ENCODE measurements at regions not wholly inside any gene's neighbourhood (a gene's known extent, or its start where the extent isn't known, plus 50 kb on each side); places are given as distances from the start of the nearest gene placed in this dataset.

- Histone ChIP-seq H3K27ac (ENCODE audit: low read depth, low read length) (no peak overlapping the region), H3F3A (ENCODE audit: insufficient read depth) (no peaks in the 10 kb centered on the region), H3K9ac (ENCODE audit: low read length) (no peak overlapping the region), H4K20me1 (ENCODE audit: low read depth, low read length) (no peaks in the 10 kb centered on the region), H3K4me2 (ENCODE audit: low read depth, low read length, poor library complexity, severe bottlenecking) (no peak overlapping the region), H3K9me2 (replicated peaks; ENCODE audit: insufficient read depth, low read length) (no peaks in the 10 kb centered on the region), H3K36me3 (ENCODE audit: low read length) (no peaks in the 10 kb centered on the region), H3K79me2 (ENCODE audit: insufficient read depth, low read length) (no peaks in the 10 kb centered on the region), H3K27me3 (ENCODE audit: low read length) (no peaks in the 10 kb centered on the region), H2AFZ (ENCODE audit: low read depth, low read length, severe bottlenecking) (no peak overlapping the region), H3K4me3 (ENCODE audit: insufficient read depth, low read length, poor library complexity, severe bottlenecking) (no peak overlapping the region), H3K9me3 (ENCODE audit: insufficient read depth, low read length) (no peaks in the 10 kb centered on the region)
- TF ChIP-seq EZH2phosphoT487 (conservative IDR thresholded peaks at IDR 0.05; ENCODE audit: low read length), result no peak
Observed at GRCh38 chr12:107436836-107437235, 248.8 kb upstream of the PWP1 start.

GRCh38 chr12:107437954-107438353 is 247.6 kb upstream of the PWP1 start:
- no peak overlapping the region for H3K27ac ChIP-seq (ENCODE audit: low read depth, low read length)

GRCh38 chr12:107439026-107439738 is 246.4 kb upstream of the PWP1 start:
- H3K36me3 ChIP-seq (ENCODE audit: low read length), result no peaks in the 10 kb centered on the region
- no peak overlapping the region for H3K4me3 ChIP-seq (ENCODE audit: insufficient read depth, low read length, poor library complexity, severe bottlenecking)
- H2AFZ ChIP-seq (ENCODE audit: low read depth, low read length, severe bottlenecking), result no peak overlapping the region
- H3F3A ChIP-seq (ENCODE audit: insufficient read depth), result no peaks in the 10 kb centered on the region
- no peaks in the 10 kb centered on the region for H3K9me3 ChIP-seq (ENCODE audit: insufficient read depth, low read length)
- H3K9me2 ChIP-seq (replicated peaks; ENCODE audit: insufficient read depth, low read length), result no peaks in the 10 kb centered on the region
- H4K20me1 ChIP-seq (ENCODE audit: low read depth, low read length), result no peaks in the 10 kb centered on the region
- H3K4me2 ChIP-seq (ENCODE audit: low read depth, low read length, poor library complexity, severe bottlenecking), result no peak overlapping the region
- no peak for TF ChIP-seq CTCF (IDR thresholded peaks at IDR 0.05; ENCODE audit: insufficient read depth, low read length, poor library complexity, severe bottlenecking)
- TF ChIP-seq EZH2phosphoT487 (conservative IDR thresholded peaks at IDR 0.05; ENCODE audit: low read length), result no peak
- H3K9ac ChIP-seq (ENCODE audit: low read length), result no peak overlapping the region
- no peaks in the 10 kb centered on the region for H3K27me3 ChIP-seq (ENCODE audit: low read length)
- no peaks in the 10 kb centered on the region for H3K79me2 ChIP-seq (ENCODE audit: insufficient read depth, low read length)
- H3K27ac ChIP-seq (ENCODE audit: low read depth, low read length), result no peak overlapping the region

More at GRCh38 chr12:107437954-107438353, 247.6 kb upstream of the PWP1 start:
- Histone ChIP-seq H3K4me2 (ENCODE audit: low read depth, low read length, poor library complexity, severe bottlenecking) (no peak overlapping the region), H3K9me3 (ENCODE audit: insufficient read depth, low read length) (no peaks in the 10 kb centered on the region), H3K36me3 (ENCODE audit: low read length) (no peaks in the 10 kb centered on the region), H4K20me1 (ENCODE audit: low read depth, low read length) (no peaks in the 10 kb centered on the region), H2AFZ (ENCODE audit: low read depth, low read length, severe bottlenecking) (no peak overlapping the region), H3F3A (ENCODE audit: insufficient read depth) (no peaks in the 10 kb centered on the region), H3K9ac (ENCODE audit: low read length) (no peak overlapping the region), H3K9me2 (replicated peaks; ENCODE audit: insufficient read depth, low read length) (no peaks in the 10 kb centered on the region), H3K4me3 (ENCODE audit: insufficient read depth, low read length, poor library complexity, severe bottlenecking) (no peak overlapping the region), H3K27me3 (ENCODE audit: low read length) (no peaks in the 10 kb centered on the region), H3K79me2 (ENCODE audit: insufficient read depth, low read length) (no peaks in the 10 kb centered on the region)
- TF ChIP-seq EZH2phosphoT487 (conservative IDR thresholded peaks at IDR 0.05; ENCODE audit: low read length), result no peak
- TF ChIP-seq CTCF (IDR thresholded peaks at IDR 0.05; ENCODE audit: insufficient read depth, low read length, poor library complexity, severe bottlenecking), result no peak

- Histone ChIP-seq H3K27me3 (ENCODE audit: low read length) (no peaks in the 10 kb centered on the region), H3F3A (ENCODE audit: insufficient read depth) (no peaks in the 10 kb centered on the region), H3K36me3 (ENCODE audit: low read length) (no peaks in the 10 kb centered on the region), H3K4me3 (ENCODE audit: insufficient read depth, low read length, poor library complexity, severe bottlenecking) (no peak overlapping the region), H2AFZ (ENCODE audit: low read depth, low read length, severe bottlenecking) (no peak overlapping the region), H3K79me2 (ENCODE audit: insufficient read depth, low read length) (no peaks in the 10 kb centered on the region), H3K9ac (ENCODE audit: low read length) (no peak overlapping the region), H3K27ac (ENCODE audit: low read depth, low read length) (no peak overlapping the region), H4K20me1 (ENCODE audit: low read depth, low read length) (no peaks in the 10 kb centered on the region), H3K9me3 (ENCODE audit: insufficient read depth, low read length) (no peaks in the 10 kb centered on the region), H3K4me2 (ENCODE audit: low read depth, low read length, poor library complexity, severe bottlenecking) (no peak overlapping the region), H3K9me2 (replicated peaks; ENCODE audit: insufficient read depth, low read length) (no peaks in the 10 kb centered on the region)
- TF ChIP-seq EZH2phosphoT487 (conservative IDR thresholded peaks at IDR 0.05; ENCODE audit: low read length) (no peak), CTCF (IDR thresholded peaks at IDR 0.05; ENCODE audit: insufficient read depth, low read length, poor library complexity, severe bottlenecking) (no peak)
Observed at GRCh38 chr12:107440606-107441005, 245.0 kb upstream of the PWP1 start.

Data from SU-DHL-6 (cell line).